ENCODE measurements at regions not wholly inside any gene's neighbourhood (a gene's known extent, or its start where the extent isn't known, plus 50 kb on each side); places are given as distances from the start of the nearest gene placed in this dataset.

DNA sequence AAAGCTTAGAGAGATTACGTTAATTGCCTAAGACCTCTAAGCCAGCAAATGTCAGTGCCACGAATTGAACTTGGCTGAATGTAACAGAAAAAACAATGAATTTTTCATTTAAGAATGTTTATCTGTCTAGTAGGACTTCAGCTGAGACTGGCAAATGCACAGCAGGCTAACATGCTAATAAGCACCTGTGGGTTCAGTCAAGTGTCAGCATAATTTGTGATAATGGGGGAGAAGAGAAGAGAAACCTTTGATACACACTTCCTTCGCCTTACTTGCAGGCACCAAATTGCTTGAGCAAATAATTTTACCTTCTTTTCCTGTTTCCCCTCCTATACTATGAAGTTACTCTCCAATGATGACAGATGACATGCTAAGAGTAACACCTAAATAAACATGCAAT, 1136.5 kb upstream of the SORCS1 start:
- no peak for DNase-seq (ENCODE audit: low spot score in 2 of 2)
- no peak overlapping the region for H3K27ac ChIP-seq
- H3K36me3 ChIP-seq: no peaks in the 10 kb centered on the region
- H3K4me1 ChIP-seq: no peaks in the 10 kb centered on the region
- WGBS, 2 donors: 43 to 49% methylated on average over 3 of the region's 3 CpGs
- H3K4me3 ChIP-seq: no peak overlapping the region
- no peaks in the 10 kb centered on the region for H3K27me3 ChIP-seq
- H3K9me3 ChIP-seq: no peaks in the 10 kb centered on the region
- TF ChIP-seq, protein P1, sequence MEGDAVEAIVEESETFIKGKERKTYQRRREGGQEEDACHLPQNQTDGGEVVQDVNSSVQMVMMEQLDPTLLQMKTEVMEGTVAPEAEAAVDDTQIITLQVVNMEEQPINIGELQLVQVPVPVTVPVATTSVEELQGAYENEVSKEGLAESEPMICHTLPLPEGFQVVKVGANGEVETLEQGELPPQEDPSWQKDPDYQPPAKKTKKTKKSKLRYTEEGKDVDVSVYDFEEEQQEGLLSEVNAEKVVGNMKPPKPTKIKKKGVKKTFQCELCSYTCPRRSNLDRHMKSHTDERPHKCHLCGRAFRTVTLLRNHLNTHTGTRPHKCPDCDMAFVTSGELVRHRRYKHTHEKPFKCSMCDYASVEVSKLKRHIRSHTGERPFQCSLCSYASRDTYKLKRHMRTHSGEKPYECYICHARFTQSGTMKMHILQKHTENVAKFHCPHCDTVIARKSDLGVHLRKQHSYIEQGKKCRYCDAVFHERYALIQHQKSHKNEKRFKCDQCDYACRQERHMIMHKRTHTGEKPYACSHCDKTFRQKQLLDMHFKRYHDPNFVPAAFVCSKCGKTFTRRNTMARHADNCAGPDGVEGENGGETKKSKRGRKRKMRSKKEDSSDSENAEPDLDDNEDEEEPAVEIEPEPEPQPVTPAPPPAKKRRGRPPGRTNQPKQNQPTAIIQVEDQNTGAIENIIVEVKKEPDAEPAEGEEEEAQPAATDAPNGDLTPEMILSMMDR (IDR thresholded peaks at IDR 0.05): no peak
- no peak for TF ChIP-seq EP300 (IDR thresholded peaks at IDR 0.05)
- no peak for TF ChIP-seq POLR2A (IDR thresholded peaks at IDR 0.05)

DNA sequence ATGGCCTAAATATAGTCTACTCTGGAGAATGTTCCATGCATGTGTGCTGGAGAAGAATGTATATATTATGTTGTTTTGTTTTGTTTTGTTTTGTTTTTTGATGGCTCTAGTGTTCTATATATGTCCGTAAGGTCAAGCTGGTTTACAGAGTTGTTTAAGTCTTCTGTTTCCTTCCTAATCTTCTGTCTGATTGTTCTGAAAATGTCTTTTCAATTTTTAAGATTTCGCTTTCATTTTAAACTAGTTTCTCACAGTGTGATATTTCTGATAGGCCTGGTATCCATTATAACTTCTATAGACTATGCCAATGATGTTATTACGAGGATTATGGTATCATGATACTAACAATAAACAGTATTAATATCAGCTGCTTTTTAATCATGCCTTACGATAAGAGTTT, 1126.3 kb upstream of the SORCS1 start:
- no peaks in the 10 kb centered on the region for H3K27me3 ChIP-seq
- H3K4me3 ChIP-seq: no peak overlapping the region
- WGBS, 2 donors: 83 to 86% methylated on average over 4 of the region's 4 CpGs
- no peaks in the 10 kb centered on the region for H3K36me3 ChIP-seq
- TF ChIP-seq, protein P1 (IDR thresholded peaks at IDR 0.05): no peak
- DNase-seq (ENCODE audit: low spot score in 2 of 2): no peak
- H3K4me1 ChIP-seq: no peaks in the 10 kb centered on the region
- H3K27ac ChIP-seq: no peak overlapping the region
- peaks cover 0 to 8% (median 3%) of the 10 kb centered on the region in 4 donors for H3K9me3 ChIP-seq

DNA sequence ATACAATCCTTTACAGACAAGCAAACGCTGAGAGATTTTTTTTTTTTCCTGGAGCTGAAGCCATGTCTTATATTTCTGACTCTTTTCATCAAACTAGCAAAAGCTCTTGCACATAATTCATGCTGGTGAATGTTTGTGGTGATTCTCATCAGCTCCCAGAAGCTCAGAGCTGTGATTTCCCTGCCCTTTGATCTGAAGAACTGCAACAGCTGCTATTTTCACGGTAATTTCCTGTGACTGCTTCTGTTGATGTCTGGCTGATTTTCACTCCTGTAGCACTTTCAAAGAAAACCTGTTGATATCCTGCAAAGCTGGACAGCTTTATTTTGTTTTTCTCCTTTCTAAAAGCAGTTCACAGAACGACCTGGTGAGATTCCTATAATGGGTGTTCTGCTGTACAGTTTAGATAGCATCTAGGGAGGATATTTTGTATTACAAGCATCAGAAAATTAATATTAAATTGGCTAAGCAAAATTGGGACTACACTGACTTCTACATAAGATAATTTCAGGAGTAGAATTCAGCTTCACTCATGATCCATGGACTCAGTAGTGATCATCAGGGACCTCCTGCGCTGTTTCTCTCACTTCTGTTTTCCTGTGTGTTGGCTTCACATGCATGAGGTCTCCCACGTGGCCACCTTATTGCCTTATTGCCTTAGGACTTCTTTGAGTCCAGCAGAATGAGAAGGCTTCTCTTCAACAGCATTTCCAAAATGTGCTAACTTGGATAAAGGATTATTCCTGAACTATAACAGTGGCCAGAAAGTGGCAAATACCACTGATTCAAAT, 1111.6 kb upstream of the SORCS1 start:
- no peak for DNase-seq (ENCODE audit: low spot score in 2 of 2)
- no peaks in the 10 kb centered on the region for H3K4me1 ChIP-seq
- 22 to 31% methylated on average over 5 of the region's 5 CpGs for WGBS, 2 donors
- H3K4me3 ChIP-seq: no peak overlapping the region
- TF ChIP-seq, protein P1 (IDR thresholded peaks at IDR 0.05): no peak
- no peak for TF ChIP-seq POLR2A (IDR thresholded peaks at IDR 0.05)
- TF ChIP-seq EP300 (IDR thresholded peaks at IDR 0.05): no peak
- H3K27me3 ChIP-seq: no peaks in the 10 kb centered on the region
- H3K9me3 ChIP-seq: peaks cover 0 to 13% (median 0%) of the 10 kb centered on the region in 4 donors
- no peak overlapping the region for H3K27ac ChIP-seq
- no peaks in the 10 kb centered on the region for H3K36me3 ChIP-seq

DNA sequence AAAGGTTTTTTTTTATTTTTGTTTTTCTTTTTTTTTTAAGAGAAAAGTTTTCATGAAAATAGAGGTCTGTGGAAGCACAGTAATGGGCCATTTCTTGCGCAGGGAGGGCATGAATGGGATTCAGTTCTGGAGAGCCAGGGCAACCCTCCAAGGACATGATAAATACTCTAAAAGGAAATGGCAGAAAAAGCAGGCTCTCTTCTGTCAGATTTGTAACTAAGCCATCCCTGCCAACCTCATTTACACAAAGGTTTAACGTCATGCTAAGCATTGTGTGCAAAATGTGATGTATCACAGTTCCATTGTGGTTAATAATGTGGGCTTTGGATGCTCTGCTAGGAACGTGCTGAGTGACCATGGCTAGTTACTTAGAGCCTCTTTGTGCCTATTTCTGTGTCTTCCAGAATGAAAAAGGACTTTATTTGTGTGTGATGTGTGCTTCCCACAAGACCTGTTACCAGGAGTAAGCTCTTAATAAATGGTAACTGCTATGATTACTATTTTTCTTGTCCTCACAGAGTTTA, 1095.9 kb upstream of the SORCS1 start:
- no peaks in the 10 kb centered on the region for H3K36me3 ChIP-seq
- DNase-seq (ENCODE audit: low spot score in 2 of 2): no peak
- 59 to 68% methylated on average over 3 of the region's 3 CpGs for WGBS, 2 donors

DNA sequence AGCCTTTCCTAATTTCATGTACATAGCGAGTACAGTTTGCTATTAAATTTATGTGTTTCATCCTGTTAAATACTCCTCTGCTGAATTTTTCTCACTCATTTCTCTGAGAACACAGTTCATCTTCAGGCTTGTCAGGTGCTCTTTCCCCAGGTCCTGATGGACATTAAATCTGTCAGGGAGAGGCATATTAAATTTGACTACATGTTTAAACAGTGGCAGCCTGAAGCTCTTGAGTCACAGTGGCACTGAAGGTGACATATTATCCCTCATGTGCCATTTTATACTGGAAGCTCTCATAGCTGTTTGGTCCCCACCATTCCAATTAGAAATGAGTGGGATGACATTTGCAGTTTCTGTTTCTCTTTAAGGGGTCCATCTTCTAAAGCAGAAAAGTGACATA, 1089.6 kb upstream of the SORCS1 start:
- TF ChIP-seq, protein P1 (IDR thresholded peaks at IDR 0.05): no peak
- H3K4me1 ChIP-seq: no peaks in the 10 kb centered on the region
- WGBS, 2 donors: 95 to 96% methylated on average over 1 of the region's 1 CpG
- no peak overlapping the region for H3K4me3 ChIP-seq
- H3K36me3 ChIP-seq: no peaks in the 10 kb centered on the region
- H3K9me3 ChIP-seq: no peaks in the 10 kb centered on the region
- H3K27me3 ChIP-seq: no peaks in the 10 kb centered on the region
- no peak for DNase-seq (ENCODE audit: low spot score in 2 of 2)
- no peak overlapping the region for H3K27ac ChIP-seq

More for the DNA sequence above, 1095.9 kb upstream of the SORCS1 start:
- H3K4me1 ChIP-seq: no peaks in the 10 kb centered on the region
- H3K27me3 ChIP-seq: no peaks in the 10 kb centered on the region
- H3K9me3 ChIP-seq: no peaks in the 10 kb centered on the region
- H3K27ac ChIP-seq: no peak overlapping the region
- TF ChIP-seq, protein P1 (IDR thresholded peaks at IDR 0.05): no peak
- TF ChIP-seq EP300 (IDR thresholded peaks at IDR 0.05): no peak
- no peak for TF ChIP-seq POLR2A (IDR thresholded peaks at IDR 0.05)
- no peak overlapping the region for H3K4me3 ChIP-seq

Data from tibial nerve (tissue), 4 donors.